A549 (cell line): ENCODE measurements at regions not wholly inside any gene's neighbourhood (a gene's known extent, or its start where the extent isn't known, plus 50 kb on each side); places are given as distances from the start of the nearest gene placed in this dataset.

Experiments used
- CBX8 ChIP-seq: fragments of 200-600 bp; sonication (generic); IDR thresholded peaks from 2 replicates; pipeline ENCODE4 v1.6.1; 2016
- CEBPB ChIP-seq, 2 experiments: fragments of >200 bp in 1 of 2; sonication (Bioruptor Twin) in 1 of 2; formaldehyde crosslinking in 1 of 2; IDR thresholded peaks; 2 replicates each; pipeline ENCODE4 v1.6.1; 2012 to 2016
- CTCF ChIP-seq: fragments of >200 bp; sonication (Bioruptor Twin); formaldehyde crosslinking; IDR thresholded peaks from 3 replicates; pipeline ENCODE4 v1.5.1; 2016
- E2F6 ChIP-seq: IDR thresholded peaks from 2 replicates; pipeline ENCODE4 v1.6.1; 2012; ENCODE audit warnings: low read depth, borderline replicate concordance
- MAX ChIP-seq: IDR thresholded peaks from 2 replicates; pipeline ENCODE4 v1.6.1; 2012
- MYC ChIP-seq: IDR thresholded peaks from 2 replicates; pipeline ENCODE4 v1.6.1; 2012; ENCODE audit warnings: mild to moderate bottlenecking, inconsistent platforms, low read length, improper control_type of control experiment, borderline replicate concordance
- NFE2L2 ChIP-seq: fragments of 150-350 bp; conservative IDR thresholded peaks from 2 replicates; pipeline ENCODE4 v1.6.1; 2014; ENCODE audit warnings: low read length
- POLR2A ChIP-seq: IDR thresholded peaks from 2 replicates; pipeline ENCODE4 v1.6.1; 2012; ENCODE audit warnings: mild to moderate bottlenecking, low read length
- RAD21 ChIP-seq, 2 experiments: fragments of >200 bp in 1 of 2; sonication (Bioruptor Twin) in 1 of 2; formaldehyde crosslinking in 1 of 2; IDR thresholded peaks in 1 of 2; conservative IDR thresholded peaks in 1 of 2; 2 replicates in 1 of 2; 3 replicates in 1 of 2; pipeline ENCODE4 v1.6.1; 2012 to 2018; ENCODE audit warnings: inconsistent platforms in 1 of 2
- RCOR1 ChIP-seq: fragments of 150-350 bp; IDR thresholded peaks from 2 replicates; pipeline ENCODE4 v1.6.1; 2014; ENCODE audit warnings: antibody characterized with exemption, low read length, low read depth
- RFX5 ChIP-seq: fragments of 450-650 bp; IDR thresholded peaks from 2 replicates; pipeline ENCODE4 v1.7.1; 2014; ENCODE audit warnings: antibody characterized with exemption, mild to moderate bottlenecking, moderate library complexity
- RNF2 ChIP-seq: fragments of 200-600 bp; sonication (generic); IDR thresholded peaks from 2 replicates; pipeline ENCODE4 v1.6.1; 2016; ENCODE audit warnings: low read depth, mild to moderate bottlenecking, antibody characterized with exemption, moderate library complexity, borderline replicate concordance
- ZSCAN20 ChIP-seq: fragments of 250-450 bp; sonication (Bioruptor Pico); IDR thresholded peaks from 2 replicates; pipeline ENCODE4 v1.8.0; 2022; ENCODE audit warnings: mild to moderate bottlenecking, moderate library complexity
- TF ChIP-seq, protein P1 (sequence below): fragments of >200 bp; sonication (Bioruptor Twin); formaldehyde crosslinking; IDR thresholded peaks from 3 replicates; pipeline ENCODE4 v1.6.1; 2016

DNA sequence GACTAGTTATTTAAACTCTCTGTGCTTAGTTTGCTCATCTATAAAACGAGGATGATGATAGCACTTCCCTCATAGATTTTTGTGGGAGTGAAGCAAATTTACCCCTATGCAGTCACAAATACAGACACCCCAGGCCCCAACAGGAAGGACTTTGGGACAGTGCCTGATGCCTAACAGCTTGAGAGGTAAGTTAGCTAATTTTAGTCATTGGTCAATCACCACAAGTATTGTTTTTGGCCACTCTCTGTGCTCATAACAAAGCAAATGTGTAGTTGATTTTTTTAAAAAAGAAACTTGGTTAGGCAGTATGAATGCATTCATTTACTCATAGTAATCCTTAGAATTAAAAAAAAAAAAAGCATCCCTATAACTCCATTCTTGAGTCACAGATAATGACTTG is 1590.7 kb upstream of the TENM3 start:
- TF ChIP-seq RAD21 (conservative IDR thresholded peaks at IDR 0.05 in 1 of 2, IDR thresholded peaks at IDR 0.05 in 1 of 2) = no peak
- no peak for TF ChIP-seq RFX5
- no peak for TF ChIP-seq E2F6
- no peak for TF ChIP-seq POLR2A
- TF ChIP-seq CTCF = no peak
- TF ChIP-seq, protein P1, sequence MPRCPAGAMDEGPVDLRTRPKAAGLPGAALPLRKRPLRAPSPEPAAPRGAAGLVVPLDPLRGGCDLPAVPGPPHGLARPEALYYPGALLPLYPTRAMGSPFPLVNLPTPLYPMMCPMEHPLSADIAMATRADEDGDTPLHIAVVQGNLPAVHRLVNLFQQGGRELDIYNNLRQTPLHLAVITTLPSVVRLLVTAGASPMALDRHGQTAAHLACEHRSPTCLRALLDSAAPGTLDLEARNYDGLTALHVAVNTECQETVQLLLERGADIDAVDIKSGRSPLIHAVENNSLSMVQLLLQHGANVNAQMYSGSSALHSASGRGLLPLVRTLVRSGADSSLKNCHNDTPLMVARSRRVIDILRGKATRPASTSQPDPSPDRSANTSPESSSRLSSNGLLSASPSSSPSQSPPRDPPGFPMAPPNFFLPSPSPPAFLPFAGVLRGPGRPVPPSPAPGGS = no peak
- TF ChIP-seq CEBPB (IDR thresholded peaks at IDR 0.05) = no peak
- no peak for TF ChIP-seq CBX8
- no peak for TF ChIP-seq ZSCAN20 (CRISPR knock-in tag)
- TF ChIP-seq MAX = no peak
- TF ChIP-seq NFE2L2 = no peak
- no peak for TF ChIP-seq RCOR1
- no peak for TF ChIP-seq RNF2
- no peak for TF ChIP-seq MYC
